Naive thymus-derived CD4-positive, alpha-beta T cell (primary cell): ENCODE measurements at regions not wholly inside any gene's neighbourhood (a gene's known extent, or its start where the extent isn't known, plus 50 kb on each side); places are given as distances from the start of the nearest gene placed in this dataset.

Source experiments
- ATAC-seq: fragments of 150-1000 bp; cut with Tn5 transposase; 2 replicates; pipeline ENCODE4 v1.10.0; 2021; ENCODE audit warnings: mild to moderate bottlenecking, moderate library complexity
- CTCF ChIA-PET: fragments of 350-600 bp; sonication (Branson Sonifier 250); formaldehyde crosslinking; loops from one replicate; lab custom pipeline; 2021; ENCODE audit warnings: antibody characterized with exemption; lab: Charles Lee
- POLR2A ChIA-PET: fragments of 350-600 bp; sonication (Branson Sonifier 250); formaldehyde crosslinking; loops from one replicate; lab custom pipeline; 2021; ENCODE audit warnings: antibody characterized with exemption, inconsistent platforms; lab: Charles Lee
- DNase-seq, 9 donors: peaks; one replicate each; pipeline versions ENCODE4 v3.0.0 to v3.0.0-alpha.2; 2020 to 2022; ENCODE audit warnings: mixed read lengths in 1 of 9
- H3K27ac ChIP-seq: one replicate; pipeline ENCODE4 v1.7.0; 2013; ENCODE audit warnings: mild to moderate bottlenecking, low read depth, low read length, moderate library complexity
- H3K27me3 ChIP-seq, 2 donors: one replicate each; pipeline ENCODE4 v1.7.0; 2013; ENCODE audit warnings: low read length in 2 of 2, mild to moderate bottlenecking in 2 of 2, moderate library complexity in 2 of 2; ENCODE audit not compliant: control insufficient read depth in 2 of 2, insufficient read depth in 2 of 2
- H3K36me3 ChIP-seq, 3 experiments: 1 replicate in 2 of 3; 2 replicates in 1 of 3; pipeline ENCODE4 v1.7.0; 2013; ENCODE audit warnings: low read length in 3 of 3, mild to moderate bottlenecking in 3 of 3, moderate library complexity in 1 of 3; ENCODE audit not compliant: insufficient read depth in 3 of 3, control insufficient read depth in 2 of 3
- H3K4me1 ChIP-seq, 2 donors: one replicate each; pipeline ENCODE4 v1.7.0; 2013; ENCODE audit warnings: low read length in 2 of 2, mild to moderate bottlenecking in 2 of 2, moderate library complexity in 1 of 2; ENCODE audit not compliant: control insufficient read depth in 2 of 2, insufficient read depth in 2 of 2
- H3K4me3 ChIP-seq: 2 replicates; pipeline ENCODE4 v1.7.0; 2013; ENCODE audit warnings: mild to moderate bottlenecking, low read length
- H3K9me3 ChIP-seq, 3 experiments: 1 replicate in 2 of 3; 2 replicates in 1 of 3; pipeline ENCODE4 v1.7.0; 2013; ENCODE audit warnings: low read length in 3 of 3; ENCODE audit not compliant: control insufficient read depth in 2 of 3
- H3K27ac Mint-ChIP-seq, 9 donors: one replicate each; pipeline ENCODE4 v1.8.0; 2020 to 2022; ENCODE audit warnings: mixed read lengths in 9 of 9, mild to moderate bottlenecking in 8 of 9, moderate library complexity in 5 of 9, inconsistent platforms in 2 of 9
- H3K27me3 Mint-ChIP-seq, 5 donors: one replicate each; pipeline ENCODE4 v1.8.0; 2021 to 2022; ENCODE audit warnings: mixed read lengths in 5 of 5, mild to moderate bottlenecking in 1 of 5
- H3K36me3 Mint-ChIP-seq, 5 donors: one replicate each; pipeline ENCODE4 v1.8.0; 2020 to 2022; ENCODE audit warnings: mixed read lengths in 5 of 5, mild to moderate bottlenecking in 3 of 5, inconsistent platforms in 1 of 5
- H3K4me1 Mint-ChIP-seq, 7 donors: one replicate each; pipeline ENCODE4 v1.8.0; 2020 to 2022; ENCODE audit warnings: mixed read lengths in 7 of 7, mild to moderate bottlenecking in 3 of 7, inconsistent platforms in 1 of 7
- H3K4me3 Mint-ChIP-seq, 10 donors: one replicate each; pipeline ENCODE4 v1.8.0; 2020 to 2022; ENCODE audit warnings: mild to moderate bottlenecking in 10 of 10, mixed read lengths in 10 of 10, moderate library complexity in 6 of 10, inconsistent platforms in 2 of 10
- H3K9me3 Mint-ChIP-seq, 11 donors: one replicate each; pipeline ENCODE4 v1.8.0; 2020 to 2022; ENCODE audit warnings: mixed read lengths in 11 of 11, mild to moderate bottlenecking in 4 of 11, inconsistent platforms in 1 of 11, moderate library complexity in 1 of 11
- intact Hi-C, 2 donors: fragments of 100-400 bp; cut with micrococcal nuclease; formaldehyde crosslinking; loops; one replicate each; pipeline ENCODE4 v1.15.1; 2023

GRCh38 chr11:15535414-15535813, 420.7 kb downstream of the INSC start:
- H3K4me1 ChIP-seq: no peaks in the 10 kb centered on the region
- no peaks in the 10 kb centered on the region for H3K27me3 Mint-ChIP-seq
- DNase-seq: no peak
- CTCF ChIA-PET: no interaction called here
- intact Hi-C loops: no loop called here
- ATAC-seq: no peak
- no peak overlapping the region for H3K27ac Mint-ChIP-seq
- H3K4me3 Mint-ChIP-seq: no peak overlapping the region
- H3K27ac ChIP-seq: no peak overlapping the region
- no peaks in the 10 kb centered on the region for H3K9me3 ChIP-seq
- POLR2A ChIA-PET: no interaction called here
- peaks cover 0 to 9% (median 2%) of the 10 kb centered on the region in 11 donors for H3K9me3 Mint-ChIP-seq
- no peaks in the 10 kb centered on the region for H3K4me1 Mint-ChIP-seq
- no peak overlapping the region for H3K4me3 ChIP-seq
- H3K27me3 ChIP-seq: no peaks in the 10 kb centered on the region
- no peaks in the 10 kb centered on the region for H3K36me3 ChIP-seq
- no peaks in the 10 kb centered on the region for H3K36me3 Mint-ChIP-seq

DNA sequence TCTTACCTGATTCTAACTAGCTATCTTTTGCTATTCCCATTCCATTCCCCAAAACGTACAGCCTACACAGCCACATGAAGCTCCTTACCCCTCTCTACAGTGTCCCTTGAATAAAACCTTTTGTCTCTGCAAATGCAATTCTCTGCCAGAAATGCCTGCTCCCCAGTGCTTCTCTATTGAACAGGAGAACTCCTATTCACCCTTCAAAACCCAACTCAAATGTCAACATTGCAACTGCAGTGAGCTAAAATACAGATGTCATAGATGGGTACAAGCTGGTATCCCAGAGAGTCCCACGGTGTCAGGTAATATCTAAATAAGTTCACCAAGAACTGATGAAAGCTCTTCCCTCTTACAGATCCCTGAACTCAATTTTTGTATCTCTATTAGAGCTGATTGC, 421.7 kb downstream of the INSC start:
- ATAC-seq: no peak
- no peaks in the 10 kb centered on the region for H3K9me3 ChIP-seq
- no peaks in the 10 kb centered on the region for H3K36me3 Mint-ChIP-seq

DNA sequence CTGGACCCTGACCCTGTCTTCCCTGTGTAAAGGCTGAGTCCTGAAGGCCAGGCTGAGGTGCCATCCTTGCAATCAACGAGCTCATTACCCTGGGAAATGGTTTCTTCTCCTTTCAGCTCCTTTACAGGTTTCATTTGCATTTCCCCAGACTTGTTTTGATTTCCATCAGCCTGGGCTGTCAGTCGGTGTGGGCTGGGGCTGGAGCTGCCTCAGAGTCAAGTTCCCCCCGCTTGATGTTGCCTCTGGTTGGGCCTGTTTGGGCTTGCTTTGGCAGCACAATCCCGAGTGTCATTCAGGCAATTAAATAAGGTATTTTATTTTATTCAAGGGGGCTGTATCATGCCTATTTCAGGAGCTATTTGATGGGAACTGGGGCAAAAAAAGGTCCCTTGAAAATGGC, 424.9 kb downstream of the INSC start:
- ATAC-seq (no peak), DNase-seq (no peak)
- no peak overlapping the region for H3K27ac Mint-ChIP-seq
- Histone ChIP-seq H3K4me3 (no peak overlapping the region), H3K36me3 (no peaks in the 10 kb centered on the region), H3K27me3 (no peaks in the 10 kb centered on the region), H3K4me1 (no peaks in the 10 kb centered on the region), H3K27ac (no peak overlapping the region), H3K9me3 (no peaks in the 10 kb centered on the region)
- intact Hi-C loops: no loop called here
- H3K27me3 Mint-ChIP-seq: no peaks in the 10 kb centered on the region
- ChIA-PET CTCF (no interaction called here), POLR2A (no interaction called here)
- H3K4me3 Mint-ChIP-seq: no peak overlapping the region
- peaks cover 0 to 9% (median 0%) of the 10 kb centered on the region in 11 donors for H3K9me3 Mint-ChIP-seq
- H3K36me3 Mint-ChIP-seq: no peaks in the 10 kb centered on the region
- H3K4me1 Mint-ChIP-seq: no peaks in the 10 kb centered on the region

More for the DNA sequence above, 421.7 kb downstream of the INSC start:
- H3K36me3 ChIP-seq: no peaks in the 10 kb centered on the region
- no peak overlapping the region for H3K4me3 ChIP-seq
- H3K27me3 ChIP-seq: no peaks in the 10 kb centered on the region
- Mint-ChIP-seq H3K4me1 (no peaks in the 10 kb centered on the region), H3K27ac (no peak overlapping the region), H3K4me3 (no peak overlapping the region), H3K27me3 (no peaks in the 10 kb centered on the region), H3K9me3 (peaks cover 0 to 3% (median 0%) of the 10 kb centered on the region in 11 donors)
- CTCF ChIA-PET: no interaction called here
- H3K4me1 ChIP-seq: no peaks in the 10 kb centered on the region
- DNase-seq: no peak
- H3K27ac ChIP-seq: no peak overlapping the region
- intact Hi-C loops: no loop called here
- POLR2A ChIA-PET: no interaction called here

DNA sequence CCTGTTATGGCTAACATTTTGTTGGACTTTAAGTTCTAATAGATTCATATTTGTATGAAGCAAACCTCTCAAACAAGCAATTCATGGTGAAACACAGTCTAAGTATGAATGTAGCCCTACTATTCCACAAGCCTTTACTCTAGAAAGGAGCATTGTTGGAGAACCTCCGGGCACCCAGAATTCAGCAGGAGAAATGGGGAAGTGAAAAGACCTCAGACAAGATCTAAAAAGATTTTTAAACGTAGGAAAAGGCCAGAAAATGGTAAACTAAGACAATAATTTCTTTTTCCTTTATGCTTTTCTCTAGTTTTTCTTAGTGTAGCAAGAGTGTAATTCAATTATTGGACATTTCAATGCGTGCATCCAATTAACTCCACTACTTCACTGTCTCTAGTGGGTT, 426.4 kb downstream of the INSC start:
- H3K27me3 ChIP-seq: no peaks in the 10 kb centered on the region
- ChIA-PET POLR2A (no interaction called here), CTCF (no interaction called here)
- no peak for DNase-seq
- H3K27ac ChIP-seq: no peak overlapping the region
- H3K4me3 ChIP-seq: no peak overlapping the region
- intact Hi-C loops: no loop called here
- H3K4me3 Mint-ChIP-seq: no peak overlapping the region
- peaks cover 0 to 9% (median 0%) of the 10 kb centered on the region in 11 donors for H3K9me3 Mint-ChIP-seq
- no peak overlapping the region for H3K27ac Mint-ChIP-seq
- H3K4me1 Mint-ChIP-seq: no peaks in the 10 kb centered on the region
- H3K36me3 Mint-ChIP-seq: no peaks in the 10 kb centered on the region
- H3K36me3 ChIP-seq: no peaks in the 10 kb centered on the region
- H3K27me3 Mint-ChIP-seq: no peaks in the 10 kb centered on the region
- no peaks in the 10 kb centered on the region for H3K9me3 ChIP-seq
- no peak for ATAC-seq
- H3K4me1 ChIP-seq: no peaks in the 10 kb centered on the region

DNA sequence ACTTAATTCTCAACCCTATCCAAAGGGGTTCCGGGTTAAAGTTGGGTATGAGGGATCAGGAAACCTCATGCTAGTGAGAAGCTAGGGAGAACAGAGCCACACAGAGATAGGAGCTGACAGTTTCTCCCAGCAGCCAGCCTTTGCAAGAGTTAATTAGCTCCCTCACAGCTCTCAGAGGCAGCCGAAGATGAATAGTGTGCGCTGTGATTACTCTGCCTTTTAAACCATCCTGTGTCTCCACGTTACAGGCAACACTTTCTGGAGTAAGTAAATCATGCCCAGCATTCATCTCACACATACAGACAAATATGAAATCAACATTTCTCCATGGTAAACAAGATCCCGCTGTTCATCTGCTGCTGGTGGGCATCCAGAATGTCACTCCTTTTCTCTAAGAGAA, 429.6 kb downstream of the INSC start:
- POLR2A ChIA-PET: no interaction called here
- Histone ChIP-seq H3K4me1 (no peaks in the 10 kb centered on the region), H3K27me3 (no peaks in the 10 kb centered on the region), H3K9me3 (no peaks in the 10 kb centered on the region), H3K27ac (no peak overlapping the region), H3K4me3 (no peak overlapping the region), H3K36me3 (no peaks in the 10 kb centered on the region)
- DNase-seq (no peak), ATAC-seq (no peak)
- Mint-ChIP-seq H3K9me3 (peaks cover 0 to 6% (median 0%) of the 10 kb centered on the region in 11 donors), H3K4me1 (no peaks in the 10 kb centered on the region), H3K27ac (no peak overlapping the region), H3K27me3 (no peaks in the 10 kb centered on the region), H3K4me3 (no peak overlapping the region), H3K36me3 (no peaks in the 10 kb centered on the region)
- CTCF ChIA-PET: no interaction called here
- intact Hi-C loops: no loop called here

DNA sequence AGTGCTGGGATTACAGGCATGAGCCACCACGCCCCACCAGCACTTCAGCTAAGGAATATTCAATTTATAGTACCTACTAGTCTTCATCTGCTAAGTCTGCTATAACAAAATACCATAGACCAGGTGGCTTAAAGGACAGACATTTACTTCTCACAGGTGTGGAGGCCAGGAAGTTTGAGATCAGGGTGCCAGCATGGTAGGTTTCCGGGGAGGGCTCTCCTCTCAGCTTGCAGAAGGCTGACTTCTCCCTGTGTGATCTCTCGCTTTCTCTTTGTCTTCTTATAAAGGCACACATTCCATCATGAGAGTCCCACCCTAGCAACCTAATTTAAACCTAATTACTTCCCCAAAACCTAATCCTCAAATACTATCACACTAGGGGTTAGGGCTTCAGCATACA, 433.0 kb downstream of the INSC start:
- Histone ChIP-seq H3K27me3 (no peaks in the 10 kb centered on the region), H3K36me3 (no peaks in the 10 kb centered on the region), H3K4me3 (no peak overlapping the region), H3K9me3 (no peaks in the 10 kb centered on the region), H3K4me1 (no peaks in the 10 kb centered on the region), H3K27ac (no peak overlapping the region)
- intact Hi-C loops: no loop called here
- Mint-ChIP-seq H3K27me3 (no peaks in the 10 kb centered on the region), H3K27ac (no peak overlapping the region), H3K4me1 (no peaks in the 10 kb centered on the region), H3K9me3 (peaks cover 0 to 6% (median 0%) of the 10 kb centered on the region in 11 donors), H3K4me3 (no peak overlapping the region), H3K36me3 (no peaks in the 10 kb centered on the region)
- DNase-seq (no peak), ATAC-seq (no peak)
- POLR2A ChIA-PET: no interaction called here
- CTCF ChIA-PET: no interaction called here

GRCh38 chr11:15551901-15552851, 437.5 kb downstream of the INSC start:
- Histone ChIP-seq H3K4me3 (no peak overlapping the region), H3K9me3 (no peaks in the 10 kb centered on the region), H3K4me1 (no peaks in the 10 kb centered on the region), H3K27ac (no peak overlapping the region), H3K27me3 (no peaks in the 10 kb centered on the region), H3K36me3 (no peaks in the 10 kb centered on the region)
- no peak for ATAC-seq
- Mint-ChIP-seq H3K4me3 (no peak overlapping the region), H3K27ac (no peak overlapping the region), H3K4me1 (no peaks in the 10 kb centered on the region), H3K27me3 (peaks cover 0 to 7% (median 4%) of the 10 kb centered on the region in 5 donors), H3K9me3 (peaks cover 0 to 4% (median 0%) of the 10 kb centered on the region in 11 donors), H3K36me3 (no peaks in the 10 kb centered on the region)
- DNase-seq: no peak
- intact Hi-C loops: no loop called here
- ChIA-PET POLR2A (no interaction called here), CTCF (no interaction called here)
